GM20000 (cell line): ENCODE measurements at regions not wholly inside any gene's neighbourhood (a gene's known extent, or its start where the extent isn't known, plus 50 kb on each side); places are given as distances from the start of the nearest gene placed in this dataset.

Experiments
- DNase-seq: peaks from one replicate; pipeline ENCODE4 v3.0.0; 2012; ENCODE audit warnings: low spot score
- TF ChIP-seq, protein P1 (sequence below): IDR thresholded peaks from 2 replicates; pipeline ENCODE4 v1.5.1; 2012; ENCODE audit warnings: mild to moderate bottlenecking, control low read depth; ENCODE audit errors: extremely low read depth, missing control alignments

DNA sequence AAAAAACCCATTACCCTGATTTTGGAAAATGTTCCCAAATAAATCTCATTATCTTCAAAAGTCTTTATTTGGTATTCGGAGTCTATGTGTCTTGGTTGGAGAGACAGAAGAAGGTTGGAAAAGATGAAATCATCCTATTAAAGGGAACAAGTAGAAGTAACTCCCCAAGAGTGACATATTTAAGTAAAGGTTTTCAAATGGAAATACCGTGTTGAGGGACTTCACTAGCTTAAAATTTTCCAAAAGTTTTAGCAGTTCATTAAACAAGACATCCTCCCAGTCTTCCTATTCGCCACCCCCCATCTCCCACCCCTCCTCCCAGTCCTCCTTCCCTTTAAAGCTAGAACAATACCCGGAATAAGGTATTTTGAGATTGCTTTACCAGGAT is 62.7 kb upstream of the CCDC160 start:
- TF ChIP-seq, protein P1, sequence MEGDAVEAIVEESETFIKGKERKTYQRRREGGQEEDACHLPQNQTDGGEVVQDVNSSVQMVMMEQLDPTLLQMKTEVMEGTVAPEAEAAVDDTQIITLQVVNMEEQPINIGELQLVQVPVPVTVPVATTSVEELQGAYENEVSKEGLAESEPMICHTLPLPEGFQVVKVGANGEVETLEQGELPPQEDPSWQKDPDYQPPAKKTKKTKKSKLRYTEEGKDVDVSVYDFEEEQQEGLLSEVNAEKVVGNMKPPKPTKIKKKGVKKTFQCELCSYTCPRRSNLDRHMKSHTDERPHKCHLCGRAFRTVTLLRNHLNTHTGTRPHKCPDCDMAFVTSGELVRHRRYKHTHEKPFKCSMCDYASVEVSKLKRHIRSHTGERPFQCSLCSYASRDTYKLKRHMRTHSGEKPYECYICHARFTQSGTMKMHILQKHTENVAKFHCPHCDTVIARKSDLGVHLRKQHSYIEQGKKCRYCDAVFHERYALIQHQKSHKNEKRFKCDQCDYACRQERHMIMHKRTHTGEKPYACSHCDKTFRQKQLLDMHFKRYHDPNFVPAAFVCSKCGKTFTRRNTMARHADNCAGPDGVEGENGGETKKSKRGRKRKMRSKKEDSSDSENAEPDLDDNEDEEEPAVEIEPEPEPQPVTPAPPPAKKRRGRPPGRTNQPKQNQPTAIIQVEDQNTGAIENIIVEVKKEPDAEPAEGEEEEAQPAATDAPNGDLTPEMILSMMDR = no peak
- no peak for DNase-seq

DNA sequence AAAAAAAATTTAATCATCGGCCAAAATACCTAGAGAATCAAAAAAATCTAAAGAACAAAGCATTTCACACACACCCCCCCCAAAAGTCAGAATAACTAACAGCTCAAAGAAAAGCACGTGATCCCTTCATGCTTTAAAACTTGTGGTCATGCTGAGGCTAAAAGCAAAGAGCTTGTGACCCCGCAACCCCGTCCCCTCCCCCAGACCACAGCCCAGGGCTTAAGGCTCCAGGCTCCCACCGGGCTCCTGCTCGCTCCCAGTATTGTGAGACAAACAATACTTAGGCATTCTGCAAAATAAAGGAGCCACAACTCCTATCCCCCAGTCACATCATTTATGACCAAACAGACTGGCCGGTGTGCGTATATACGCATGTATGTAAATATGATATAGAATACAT is 62.1 kb upstream of the CCDC160 start:
- DNase-seq = no peak

GRCh38 chrX:134177527-134177926 is 59.5 kb upstream of the CCDC160 start:
- TF ChIP-seq, protein P1 = no peak
- DNase-seq = no peak

More for the DNA sequence above, 62.1 kb upstream of the CCDC160 start:
- TF ChIP-seq, protein P1 = no peak

- TF ChIP-seq, protein P1 = no peak
- no peak for DNase-seq
Observed at GRCh38 chrX:134180601-134181274, 56.2 kb upstream of the CCDC160 start.

DNA sequence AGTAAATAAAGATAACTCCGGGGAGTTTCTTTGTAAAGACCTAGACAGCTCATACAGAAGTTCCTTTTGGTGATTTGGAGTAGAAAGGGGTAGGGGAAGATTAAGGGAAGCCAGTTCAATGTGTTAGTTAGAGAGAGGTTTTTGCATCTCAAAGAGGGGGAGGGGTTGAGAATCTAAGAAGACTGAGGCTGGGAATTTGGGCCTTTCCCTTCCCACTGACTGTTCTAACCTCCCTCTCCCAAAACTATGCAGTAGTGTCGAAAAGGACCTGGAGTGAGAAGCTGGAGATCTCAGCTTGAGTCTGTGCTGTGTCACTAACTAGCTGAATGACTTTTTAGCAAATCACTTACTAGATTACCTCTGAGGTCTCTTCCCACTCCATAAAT is 55.7 kb upstream of the CCDC160 start:
- TF ChIP-seq, protein P1 = no peak
- DNase-seq = no peak

DNA sequence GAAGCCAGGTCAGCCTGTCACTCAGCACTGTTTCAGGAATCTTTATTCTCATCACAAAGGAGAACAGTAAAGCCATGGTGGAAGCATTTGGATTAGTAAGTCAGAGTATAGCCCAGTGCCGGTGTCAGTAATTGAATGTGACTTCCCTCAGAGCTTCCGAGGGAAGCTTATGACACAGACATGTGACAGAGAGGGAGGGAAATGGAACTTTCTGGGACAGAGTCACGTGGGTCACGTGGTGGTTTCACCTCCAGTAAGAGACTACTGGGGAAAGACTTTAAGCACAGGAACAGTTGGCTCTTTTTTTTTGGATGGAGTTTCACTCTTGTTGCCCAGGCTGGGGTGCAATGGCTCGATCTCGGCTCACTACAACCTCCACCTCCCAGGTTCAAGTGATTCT is 53.3 kb upstream of the CCDC160 start:
- TF ChIP-seq, protein P1 = no peak

GRCh38 chrX:134184936-134185335 is 52.0 kb upstream of the CCDC160 start:
- TF ChIP-seq, protein P1 = no peak
- no peak for DNase-seq

More for the DNA sequence above, 53.3 kb upstream of the CCDC160 start:
- no peak for DNase-seq
